GM23248 (cell line): ENCODE measurements at regions not wholly inside any gene's neighbourhood (a gene's known extent, or its start where the extent isn't known, plus 50 kb on each side); places are given as distances from the start of the nearest gene placed in this dataset.

Source experiments
- EZH2 ChIP-seq: fragments of 200-600 bp; sonication (generic); IDR thresholded peaks from 2 replicates; pipeline ENCODE4 v1.6.1; 2018; ENCODE audit warnings: antibody characterized with exemption, mild to moderate bottlenecking; ENCODE audit not compliant: insufficient read depth, poor library complexity, severe bottlenecking
- EZH2phosphoT487 ChIP-seq: fragments of 200-600 bp; sonication (generic); IDR thresholded peaks from 2 replicates; pipeline ENCODE4 v1.6.1; 2018; ENCODE audit warnings: antibody characterized with exemption, moderate library complexity, mild to moderate bottlenecking, low read depth; ENCODE audit not compliant: insufficient read depth

- TF ChIP-seq EZH2 (no peak), EZH2phosphoT487 (no peak)
Observed at GRCh38 chr19:32029235-32029634, 316.2 kb upstream of the ZNF507 start.
